H1 (cell line): ENCODE measurements at regions not wholly inside any gene's neighbourhood (a gene's known extent, or its start where the extent isn't known, plus 50 kb on each side); places are given as distances from the start of the nearest gene placed in this dataset.

ENCODE experiments used
- CREB1 ChIP-seq: IDR thresholded peaks from 2 replicates; pipeline ENCODE4 v1.6.1; 2012; ENCODE audit warnings: inconsistent platforms
- GTF2F1 ChIP-seq: IDR thresholded peaks from 2 replicates; pipeline ENCODE4 v1.6.1; 2012; ENCODE audit warnings: low read depth, low read length, improper control_type of control experiment, borderline replicate concordance
- RBBP5 ChIP-seq: IDR thresholded peaks from 2 replicates; pipeline ENCODE4 v1.7.1; 2012; ENCODE audit warnings: low read depth, mild to moderate bottlenecking, inconsistent platforms, low read length, moderate library complexity, borderline replicate concordance
- SP4 ChIP-seq: IDR thresholded peaks from 2 replicates; pipeline ENCODE4 v1.6.1; 2012; ENCODE audit warnings: low read length, inconsistent platforms
- SRF ChIP-seq: IDR thresholded peaks from 2 replicates; pipeline ENCODE4 v1.6.1; 2011; ENCODE audit warnings: mild to moderate bottlenecking, low read depth, low read length, moderate library complexity
- TF ChIP-seq, protein P1 (sequence below), 3 experiments: IDR thresholded peaks; 1 replicate in 2 of 3; 2 replicates in 1 of 3; pipeline versions ENCODE4 v1.5.1 to v1.6.1; 2011; ENCODE audit warnings: low read length in 3 of 3, mild to moderate bottlenecking in 3 of 3, inconsistent platforms in 2 of 3, low read depth in 1 of 3, moderate library complexity in 1 of 3; ENCODE audit not compliant: insufficient read depth in 1 of 3; ENCODE audit errors: control extremely low read depth in 1 of 3
- TF ChIP-seq, protein P2 (sequence below): IDR thresholded peaks from 2 replicates; pipeline ENCODE4 v1.6.1; 2011; ENCODE audit warnings: low read depth, mild to moderate bottlenecking, low read length; ENCODE audit not compliant: insufficient read depth

DNA sequence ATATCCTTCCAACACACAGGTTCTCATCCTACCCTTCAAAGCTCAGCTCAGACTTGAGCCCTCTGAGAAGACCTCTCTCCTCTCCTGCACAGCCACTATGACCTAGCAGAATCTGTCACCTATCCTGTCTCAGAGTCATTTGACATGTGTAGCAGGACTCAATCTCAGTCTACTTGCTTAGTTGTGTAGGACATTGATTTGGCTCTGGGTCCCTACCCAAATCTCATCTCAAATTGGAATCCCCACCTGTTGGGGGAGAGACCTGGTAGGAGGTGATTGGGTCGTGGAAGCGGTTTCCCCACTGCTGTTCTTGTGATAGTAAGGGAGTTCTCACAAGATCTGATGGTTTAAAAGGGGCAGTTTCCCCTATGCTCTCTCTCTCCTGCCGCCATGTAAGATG is 297.9 kb downstream of the CD83 start (continued):
- TF ChIP-seq GTF2F1 (no peak), RBBP5 (no peak), CREB1 (no peak), SP4 (no peak), SRF (no peak)
- TF ChIP-seq, protein P1, sequence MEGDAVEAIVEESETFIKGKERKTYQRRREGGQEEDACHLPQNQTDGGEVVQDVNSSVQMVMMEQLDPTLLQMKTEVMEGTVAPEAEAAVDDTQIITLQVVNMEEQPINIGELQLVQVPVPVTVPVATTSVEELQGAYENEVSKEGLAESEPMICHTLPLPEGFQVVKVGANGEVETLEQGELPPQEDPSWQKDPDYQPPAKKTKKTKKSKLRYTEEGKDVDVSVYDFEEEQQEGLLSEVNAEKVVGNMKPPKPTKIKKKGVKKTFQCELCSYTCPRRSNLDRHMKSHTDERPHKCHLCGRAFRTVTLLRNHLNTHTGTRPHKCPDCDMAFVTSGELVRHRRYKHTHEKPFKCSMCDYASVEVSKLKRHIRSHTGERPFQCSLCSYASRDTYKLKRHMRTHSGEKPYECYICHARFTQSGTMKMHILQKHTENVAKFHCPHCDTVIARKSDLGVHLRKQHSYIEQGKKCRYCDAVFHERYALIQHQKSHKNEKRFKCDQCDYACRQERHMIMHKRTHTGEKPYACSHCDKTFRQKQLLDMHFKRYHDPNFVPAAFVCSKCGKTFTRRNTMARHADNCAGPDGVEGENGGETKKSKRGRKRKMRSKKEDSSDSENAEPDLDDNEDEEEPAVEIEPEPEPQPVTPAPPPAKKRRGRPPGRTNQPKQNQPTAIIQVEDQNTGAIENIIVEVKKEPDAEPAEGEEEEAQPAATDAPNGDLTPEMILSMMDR (IDR thresholded peaks at IDR 0.05; ENCODE audit: control extremely low read depth in 1 of 3, insufficient read depth in 1 of 3, low read depth in 1 of 3, low read length in 3 of 3): no peak
- TF ChIP-seq, protein P2, sequence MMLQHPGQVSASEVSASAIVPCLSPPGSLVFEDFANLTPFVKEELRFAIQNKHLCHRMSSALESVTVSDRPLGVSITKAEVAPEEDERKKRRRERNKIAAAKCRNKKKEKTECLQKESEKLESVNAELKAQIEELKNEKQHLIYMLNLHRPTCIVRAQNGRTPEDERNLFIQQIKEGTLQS: no peak
